Upper lobe of left lung (tissue), 4 donors: ENCODE measurements at regions not wholly inside any gene's neighbourhood (a gene's known extent, or its start where the extent isn't known, plus 50 kb on each side); places are given as distances from the start of the nearest gene placed in this dataset.

Experiments used
- EP300 ChIP-seq, 4 donors: sonication (generic); formaldehyde crosslinking; IDR thresholded peaks; one replicate each; pipeline ENCODE4 v1.5.1; 2017; ENCODE audit warnings: antibody characterized with exemption in 4 of 4, control low read depth in 2 of 4
- POLR2A ChIP-seq, 4 donors: fragments of 450-650 bp; IDR thresholded peaks; one replicate each; pipeline ENCODE4 v1.5.1; 2016 to 2017; ENCODE audit warnings: antibody characterized with exemption in 4 of 4, mild to moderate bottlenecking in 2 of 4
- POLR2AphosphoS5 ChIP-seq, 2 donors: sonication (generic); formaldehyde crosslinking; IDR thresholded peaks; one replicate each; pipeline ENCODE4 v1.5.1; 2017; ENCODE audit warnings: antibody characterized with exemption in 2 of 2
- TF ChIP-seq, protein P1 (sequence below), 6 experiments: fragments of 450-650 bp in 4 of 6; fragments of 200-600 bp in 2 of 6; sonication (generic) in 2 of 6; IDR thresholded peaks; one replicate each; pipeline ENCODE4 v1.5.1; 2016 to 2019; ENCODE audit warnings: antibody characterized with exemption in 6 of 6

DNA sequence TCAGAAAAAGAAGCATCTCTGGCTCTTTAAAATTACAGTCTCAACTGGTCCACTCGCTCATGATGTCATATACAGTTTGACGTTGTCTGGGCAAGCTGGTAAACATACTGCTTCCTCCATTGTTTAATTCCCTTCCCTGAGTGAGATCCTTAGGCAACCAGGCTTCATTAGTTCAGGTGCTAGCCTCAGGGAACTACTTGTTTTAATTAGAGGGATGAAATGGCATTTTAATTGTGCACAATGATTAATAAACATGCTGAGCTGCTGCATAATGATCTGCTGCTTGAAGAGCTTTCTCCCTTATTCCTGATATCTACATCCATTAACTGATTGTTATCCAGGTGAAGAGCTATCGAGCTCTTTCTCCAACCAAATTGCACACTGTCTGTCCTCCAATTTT lies 195.6 kb upstream of the ETAA1 start:
- TF ChIP-seq, protein P1, sequence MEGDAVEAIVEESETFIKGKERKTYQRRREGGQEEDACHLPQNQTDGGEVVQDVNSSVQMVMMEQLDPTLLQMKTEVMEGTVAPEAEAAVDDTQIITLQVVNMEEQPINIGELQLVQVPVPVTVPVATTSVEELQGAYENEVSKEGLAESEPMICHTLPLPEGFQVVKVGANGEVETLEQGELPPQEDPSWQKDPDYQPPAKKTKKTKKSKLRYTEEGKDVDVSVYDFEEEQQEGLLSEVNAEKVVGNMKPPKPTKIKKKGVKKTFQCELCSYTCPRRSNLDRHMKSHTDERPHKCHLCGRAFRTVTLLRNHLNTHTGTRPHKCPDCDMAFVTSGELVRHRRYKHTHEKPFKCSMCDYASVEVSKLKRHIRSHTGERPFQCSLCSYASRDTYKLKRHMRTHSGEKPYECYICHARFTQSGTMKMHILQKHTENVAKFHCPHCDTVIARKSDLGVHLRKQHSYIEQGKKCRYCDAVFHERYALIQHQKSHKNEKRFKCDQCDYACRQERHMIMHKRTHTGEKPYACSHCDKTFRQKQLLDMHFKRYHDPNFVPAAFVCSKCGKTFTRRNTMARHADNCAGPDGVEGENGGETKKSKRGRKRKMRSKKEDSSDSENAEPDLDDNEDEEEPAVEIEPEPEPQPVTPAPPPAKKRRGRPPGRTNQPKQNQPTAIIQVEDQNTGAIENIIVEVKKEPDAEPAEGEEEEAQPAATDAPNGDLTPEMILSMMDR (IDR thresholded peaks at IDR 0.05): no peak
- no peak for TF ChIP-seq POLR2A (IDR thresholded peaks at IDR 0.05)
- TF ChIP-seq POLR2AphosphoS5 (IDR thresholded peaks at IDR 0.05): no peak
- TF ChIP-seq EP300 (IDR thresholded peaks at IDR 0.05): no peak
